Activated CD4-positive, alpha-beta T cell treated with anti-CD3 and anti-CD28 coated beads for 36 hours (primary cell): ENCODE measurements at regions not wholly inside any gene's neighbourhood (a gene's known extent, or its start where the extent isn't known, plus 50 kb on each side); places are given as distances from the start of the nearest gene placed in this dataset. TPM values are rescaled to one million over a fixed set of nuclear protein-coding genes. Genes with fewer than 3 reads are reported as not detected.

Experiments
- ATAC-seq: fragments of 200-7000 bp; cut with Tn5 transposase; one replicate; pipeline ENCODE4 v1.10.0; 2021; ENCODE audit warnings: mild to moderate bottlenecking, moderate library complexity
- CTCF ChIA-PET: fragments of 350-600 bp; sonication (Branson Sonifier 250); formaldehyde crosslinking; loops from one replicate; lab custom pipeline; 2021; ENCODE audit warnings: antibody characterized with exemption; lab: Charles Lee
- POLR2A ChIA-PET: fragments of 350-600 bp; sonication (Branson Sonifier 250); formaldehyde crosslinking; loops from one replicate; lab custom pipeline; 2021; ENCODE audit warnings: antibody characterized with exemption, inconsistent platforms; lab: Charles Lee
- DNase-seq: peaks from one replicate; pipeline ENCODE4 v3.0.0-alpha.2; 2020
- H3K27ac Mint-ChIP-seq: one replicate; pipeline ENCODE4 v1.8.0; 2021; ENCODE audit warnings: mixed read lengths
- H3K27me3 Mint-ChIP-seq: one replicate; pipeline ENCODE4 v1.8.0; 2021; ENCODE audit warnings: mixed read lengths
- H3K36me3 Mint-ChIP-seq: one replicate; pipeline ENCODE4 v1.8.0; 2021; ENCODE audit warnings: low read depth, mixed read lengths
- H3K4me1 Mint-ChIP-seq: one replicate; pipeline ENCODE4 v1.8.0; 2021; ENCODE audit warnings: mixed read lengths
- H3K4me3 Mint-ChIP-seq: one replicate; pipeline ENCODE4 v1.8.0; 2021; ENCODE audit warnings: mild to moderate bottlenecking, moderate library complexity, mixed read lengths
- H3K9me3 Mint-ChIP-seq: one replicate; pipeline ENCODE4 v1.8.0; 2021; ENCODE audit warnings: low read depth, mixed read lengths
- intact Hi-C, 2 experiments: fragments of 100-400 bp; cut with DNase I in 1 of 2; cut with micrococcal nuclease in 1 of 2; formaldehyde crosslinking; loops; one replicate each; pipeline versions ENCODE4 v1.14.2 to v1.15.1; 2022 to 2024; cut with DNase I, micrococcal nuclease
- microRNA-seq: library from miRNA; unstranded; fragments of <30 nt; microRNA quantifications from one replicate; pipeline ENCODE4 v1.2.0, GENCODE V29; 2021; ENCODE audit warnings: borderline replicate concordance

DNA sequence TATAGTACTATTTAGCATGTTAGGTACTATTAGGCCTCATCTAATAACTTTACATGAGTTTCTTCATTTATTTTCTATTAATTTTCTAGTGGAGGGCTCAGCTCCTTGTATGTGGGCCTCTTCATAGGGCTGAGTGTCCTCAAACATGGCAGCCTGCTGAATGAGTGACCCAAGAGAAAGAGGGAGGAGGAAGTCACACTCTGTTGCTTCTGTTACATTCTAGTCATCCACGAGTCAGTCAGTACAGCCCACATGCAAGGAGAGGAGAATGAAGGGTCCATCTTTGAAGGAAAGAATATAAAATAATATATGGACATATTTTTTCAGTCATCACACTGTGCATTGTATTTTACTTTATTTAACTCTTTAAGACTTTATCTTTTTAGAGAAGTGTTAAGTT, 66.6 kb upstream of the NR3C1 start:
- no peak for ATAC-seq
- CTCF ChIA-PET: interaction anchor here (1.2 kb wide), 1 partner anchor 66 kb away, joined by 3 read pairs; no protein-coding TSS in a partner anchor
- no peaks in the 10 kb centered on the region for H3K9me3 Mint-ChIP-seq
- POLR2A ChIA-PET: no interaction called here
- no peak for DNase-seq
- H3K4me1 Mint-ChIP-seq: no peaks in the 10 kb centered on the region
- no peaks in the 10 kb centered on the region for H3K36me3 Mint-ChIP-seq
- no peak overlapping the region for H3K4me3 Mint-ChIP-seq
- H3K27me3 Mint-ChIP-seq: no peaks in the 10 kb centered on the region
- intact Hi-C loops: no loop called here
- no peak overlapping the region for H3K27ac Mint-ChIP-seq

DNA sequence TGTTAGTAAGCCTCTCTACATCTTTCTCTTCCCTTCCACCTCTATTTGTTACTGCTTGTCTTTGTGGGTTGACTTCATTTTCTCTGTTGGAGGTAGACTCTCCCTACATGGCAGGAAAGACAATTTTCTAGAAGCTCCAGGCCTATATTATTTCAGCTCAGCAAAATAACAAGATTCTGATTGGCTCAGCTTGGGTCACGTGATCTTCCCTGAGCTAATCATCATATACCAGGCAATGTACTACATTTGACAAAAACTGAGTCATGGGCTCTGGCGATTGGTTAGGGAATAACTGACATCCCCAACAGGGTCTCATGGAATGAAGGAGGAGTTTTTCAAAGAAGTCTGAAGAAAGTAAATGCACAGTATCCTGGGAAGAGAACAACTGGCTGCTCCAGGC, 65.6 kb upstream of the NR3C1 start:
- DNase-seq (no peak), ATAC-seq (no peak)
- no peaks in the 10 kb centered on the region for H3K27me3 Mint-ChIP-seq
- no peaks in the 10 kb centered on the region for H3K36me3 Mint-ChIP-seq
- ChIA-PET CTCF (interaction anchor here (1.2 kb wide), 1 partner anchor 65 kb away, joined by 3 read pairs; no protein-coding TSS in a partner anchor), POLR2A (no interaction called here)
- no peaks in the 10 kb centered on the region for H3K4me1 Mint-ChIP-seq
- H3K9me3 Mint-ChIP-seq: no peaks in the 10 kb centered on the region
- H3K4me3 Mint-ChIP-seq: no peak overlapping the region
- no peak overlapping the region for H3K27ac Mint-ChIP-seq
- intact Hi-C loops: no loop called here

DNA sequence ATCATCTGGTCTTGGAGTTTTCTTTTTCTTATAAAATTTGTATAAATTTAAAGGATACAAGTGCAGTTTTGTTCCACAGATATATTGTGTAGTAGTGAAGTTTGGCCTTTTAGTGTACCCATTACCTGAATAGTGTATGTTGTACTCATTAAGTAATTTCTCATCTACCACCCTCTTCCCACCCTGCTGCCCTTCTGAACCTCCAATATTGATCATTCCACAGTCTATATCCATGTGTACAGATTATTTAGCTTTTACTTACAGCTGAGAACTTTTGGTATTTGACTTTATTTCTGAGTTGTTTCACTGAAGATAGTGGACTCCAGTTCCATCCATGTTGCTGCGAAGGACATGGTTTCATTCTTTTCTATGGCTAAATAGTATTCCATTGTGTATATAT, 63.1 kb upstream of the NR3C1 start:
- intact Hi-C loops: no loop called here
- no peaks in the 10 kb centered on the region for H3K27me3 Mint-ChIP-seq
- no peak overlapping the region for H3K4me3 Mint-ChIP-seq
- CTCF ChIA-PET: no interaction called here
- no peak overlapping the region for H3K27ac Mint-ChIP-seq
- H3K9me3 Mint-ChIP-seq: no peaks in the 10 kb centered on the region
- POLR2A ChIA-PET: no interaction called here
- ATAC-seq (no peak), DNase-seq (no peak)
- H3K36me3 Mint-ChIP-seq: no peaks in the 10 kb centered on the region
- no peaks in the 10 kb centered on the region for H3K4me1 Mint-ChIP-seq

DNA sequence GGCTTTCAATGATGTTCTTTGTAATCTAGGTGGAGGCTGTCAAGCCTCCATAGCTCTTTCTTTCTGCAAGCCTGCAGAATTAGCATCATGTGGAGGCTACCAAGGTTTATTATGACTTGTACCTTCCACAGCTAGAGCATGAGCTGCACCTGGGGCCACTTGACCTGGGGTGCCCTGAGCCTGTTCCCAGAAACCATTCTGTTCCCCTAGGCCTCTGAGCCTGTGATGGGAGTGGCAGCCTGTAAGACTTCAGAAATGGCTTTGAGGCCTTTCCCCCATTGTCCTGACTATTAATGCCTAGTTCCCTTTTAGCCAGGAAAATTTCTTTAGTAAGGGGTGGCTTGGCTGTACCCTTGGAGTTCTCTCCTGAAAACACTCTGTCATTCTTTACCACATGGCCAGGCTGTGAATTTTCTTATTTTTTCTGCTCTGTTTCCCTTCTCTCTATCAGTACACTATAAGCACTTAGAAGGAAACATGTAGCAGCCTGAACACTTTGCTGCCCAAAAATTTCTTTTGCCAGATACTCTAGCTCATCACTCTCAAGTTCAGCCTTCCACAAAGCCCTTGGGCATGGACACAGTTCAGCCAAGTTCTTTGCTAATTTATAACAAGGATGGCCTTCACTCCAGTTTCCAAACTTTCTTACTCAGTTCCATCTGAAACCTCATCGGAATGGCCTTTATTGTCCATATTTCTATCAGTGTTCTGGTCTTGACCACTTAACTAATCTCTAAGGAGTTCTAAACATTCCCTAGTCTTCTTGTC, 61.4 kb upstream of the NR3C1 start:
- no peaks in the 10 kb centered on the region for H3K9me3 Mint-ChIP-seq
- H3K4me3 Mint-ChIP-seq: no peak overlapping the region
- H3K36me3 Mint-ChIP-seq: no peaks in the 10 kb centered on the region
- intact Hi-C loops: no loop called here
- ATAC-seq (no peak), DNase-seq (no peak)
- ChIA-PET POLR2A (interaction anchor here (0.6 kb wide), 2 partner anchors 171 to 239 kb away, joined by 3 to 8 read pairs; no protein-coding TSS in a partner anchor), CTCF (interaction anchor here (0.7 kb wide), 1 partner anchor 160 kb away, joined by 3 read pairs; no protein-coding TSS in a partner anchor)
- H3K4me1 Mint-ChIP-seq: no peaks in the 10 kb centered on the region
- no peaks in the 10 kb centered on the region for H3K27me3 Mint-ChIP-seq
- H3K27ac Mint-ChIP-seq: no peak overlapping the region

DNA sequence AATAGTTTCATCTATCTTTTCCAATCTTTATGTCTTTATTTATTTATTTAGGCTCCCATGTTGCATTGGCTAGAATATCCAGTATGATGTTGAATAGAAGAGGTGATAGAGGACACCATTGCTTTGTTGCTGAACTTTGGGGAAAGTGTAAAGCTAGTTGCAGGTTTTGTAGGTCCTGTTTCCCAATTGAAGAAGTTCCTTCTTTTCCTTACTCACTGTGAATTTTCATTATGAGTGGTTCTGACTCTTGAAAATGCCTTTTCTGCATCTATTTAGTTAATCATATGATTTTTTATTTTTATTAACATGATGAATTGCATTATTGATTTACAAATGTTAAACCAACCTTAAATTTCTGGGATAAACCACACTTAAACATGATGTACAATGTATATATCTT, 58.9 kb upstream of the NR3C1 start:
- ChIA-PET POLR2A (no interaction called here), CTCF (interaction anchor here (0.9 kb wide), 1 partner anchor 28 kb away, joined by 3 read pairs; no protein-coding TSS in a partner anchor)
- Mint-ChIP-seq H3K27ac (no peak overlapping the region), H3K36me3 (no peaks in the 10 kb centered on the region), H3K9me3 (no peaks in the 10 kb centered on the region), H3K4me3 (no peak overlapping the region), H3K4me1 (no peaks in the 10 kb centered on the region), H3K27me3 (no peaks in the 10 kb centered on the region)
- ATAC-seq (no peak), DNase-seq (no peak)
- intact Hi-C loops: no loop called here

DNA sequence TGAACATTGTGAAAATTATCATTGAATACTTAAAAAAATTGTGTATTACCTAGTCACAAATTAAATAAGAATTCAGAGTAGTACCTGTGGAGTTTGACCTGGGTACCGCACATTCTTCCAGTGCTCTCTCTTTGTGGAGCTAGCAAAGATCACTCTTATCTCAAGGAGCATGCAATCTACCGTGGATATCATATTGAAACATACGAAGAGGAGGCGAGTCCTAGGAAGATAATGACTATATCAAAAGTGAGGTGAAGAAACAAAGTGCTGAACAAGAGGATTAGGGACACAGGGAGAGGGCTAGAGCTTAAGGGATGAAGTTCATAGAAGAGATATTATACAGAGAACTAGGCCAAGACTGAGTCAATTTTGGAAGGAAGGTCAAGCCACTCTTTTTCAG, 55.9 kb upstream of the NR3C1 start:
- no peaks in the 10 kb centered on the region for H3K27me3 Mint-ChIP-seq
- no peaks in the 10 kb centered on the region for H3K36me3 Mint-ChIP-seq
- no peak for DNase-seq
- no peak for ATAC-seq
- H3K27ac Mint-ChIP-seq: no peak overlapping the region
- H3K4me1 Mint-ChIP-seq: no peaks in the 10 kb centered on the region
- H3K9me3 Mint-ChIP-seq: no peaks in the 10 kb centered on the region
- ChIA-PET CTCF (interaction anchor here (1.2 kb wide), 1 partner anchor 457 kb away, joined by 3 read pairs; no protein-coding TSS in a partner anchor), POLR2A (no interaction called here)
- H3K4me3 Mint-ChIP-seq: no peak overlapping the region
- intact Hi-C loops: no loop called here

DNA sequence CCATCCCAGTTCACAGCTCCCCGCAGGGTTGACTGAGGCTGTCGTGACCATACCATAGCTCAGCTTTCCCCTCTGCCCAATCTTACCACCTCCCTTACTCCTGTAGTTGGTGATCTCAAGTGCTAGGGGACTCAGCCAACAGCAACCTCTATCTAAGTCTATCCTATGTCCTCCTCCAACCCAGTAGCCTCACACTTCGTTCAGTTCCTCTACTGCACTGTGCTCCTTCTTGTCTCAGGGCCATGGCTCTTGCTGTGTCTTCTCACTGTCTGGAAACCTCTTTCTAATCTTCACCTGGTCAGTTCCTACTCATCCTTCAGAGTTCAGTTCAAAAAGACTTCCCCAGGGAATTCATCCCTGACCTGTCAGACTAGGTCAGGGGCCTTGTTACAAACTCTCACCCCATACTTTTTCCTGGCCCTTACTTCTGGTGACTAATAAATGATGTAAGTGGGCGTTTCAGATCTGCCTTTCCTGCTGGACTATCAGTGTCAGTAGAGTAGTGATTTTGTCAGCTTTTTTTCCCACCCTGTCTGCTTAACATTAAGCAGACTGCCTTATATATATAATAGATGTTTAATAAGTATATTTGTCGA, 53.6 kb upstream of the NR3C1 start:
- ChIA-PET CTCF (no interaction called here), POLR2A (no interaction called here)
- Mint-ChIP-seq H3K27me3 (no peaks in the 10 kb centered on the region), H3K9me3 (no peaks in the 10 kb centered on the region), H3K27ac (no peak overlapping the region), H3K4me3 (no peak overlapping the region), H3K4me1 (no peaks in the 10 kb centered on the region), H3K36me3 (no peaks in the 10 kb centered on the region)
- intact Hi-C loops: no loop called here
- DNase-seq (no peak), ATAC-seq (no peak)

DNA sequence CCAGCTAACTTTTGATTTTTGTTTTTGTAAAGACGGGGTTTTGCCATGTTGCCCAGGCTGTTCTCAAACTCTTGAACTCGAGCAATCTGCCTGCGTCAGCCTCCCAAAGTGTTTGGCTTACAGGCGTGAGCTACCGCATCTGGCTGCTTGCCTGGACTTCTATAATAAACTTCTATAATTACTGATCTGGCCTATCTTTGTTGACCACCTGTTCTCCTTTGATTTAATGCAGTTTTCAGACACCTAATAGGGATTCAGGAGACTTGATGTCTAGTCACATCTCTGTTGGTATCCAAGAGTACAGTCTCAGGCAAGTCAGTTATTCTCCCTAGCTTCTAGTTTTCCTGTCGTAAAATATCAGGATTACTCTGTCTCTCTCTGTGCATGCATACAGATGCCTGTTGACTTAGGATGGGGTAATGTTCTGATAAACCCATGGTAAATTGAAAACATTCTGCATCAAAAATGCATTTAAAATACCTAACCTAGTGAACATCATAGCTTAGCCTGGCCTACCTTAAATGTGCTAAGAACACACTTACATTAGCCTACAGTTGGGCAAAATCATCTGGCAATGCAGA, 51.5 kb upstream of the NR3C1 start:
- no peak overlapping the region for H3K27ac Mint-ChIP-seq
- H3K4me1 Mint-ChIP-seq: no peaks in the 10 kb centered on the region
- DNase-seq (no peak), ATAC-seq (no peak)
- intact Hi-C loops: no loop called here
- H3K9me3 Mint-ChIP-seq: no peaks in the 10 kb centered on the region
- POLR2A ChIA-PET: no interaction called here
- H3K27me3 Mint-ChIP-seq: no peaks in the 10 kb centered on the region
- CTCF ChIA-PET: interaction anchor here (1.0 kb wide), 1 partner anchor 510 kb away, joined by 3 read pairs; no protein-coding TSS in a partner anchor
- no peak overlapping the region for H3K4me3 Mint-ChIP-seq
- no peaks in the 10 kb centered on the region for H3K36me3 Mint-ChIP-seq

DNA sequence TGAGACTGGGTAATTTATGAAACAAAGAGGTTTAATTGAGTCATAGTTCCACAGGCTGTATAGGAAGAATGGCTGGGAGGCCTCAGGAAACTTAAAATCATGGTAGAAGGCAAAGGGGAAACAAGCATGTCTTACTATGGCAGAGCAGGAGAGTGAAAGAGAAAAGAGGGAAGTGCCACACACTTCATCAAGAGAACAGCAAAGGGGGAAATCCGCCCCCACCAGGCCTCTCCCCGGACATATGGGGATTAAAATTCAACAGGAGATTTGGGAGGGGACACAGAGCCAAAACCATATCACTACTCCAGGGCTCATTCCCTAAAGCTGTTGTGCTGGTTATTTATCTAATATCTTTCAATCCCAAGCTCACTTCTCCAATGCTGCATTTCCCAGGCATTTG, 50.2 kb upstream of the NR3C1 start:
- ATAC-seq: no peak
- CTCF ChIA-PET: interaction anchor here (0.6 kb wide), 1 partner anchor 19 kb away, joined by 3 read pairs; no protein-coding TSS in a partner anchor
- H3K4me1 Mint-ChIP-seq: peaks cover under 1% of the 10 kb centered on the region
- H3K9me3 Mint-ChIP-seq: no peaks in the 10 kb centered on the region
- H3K27me3 Mint-ChIP-seq: no peaks in the 10 kb centered on the region
- DNase-seq: no peak
- POLR2A ChIA-PET: no interaction called here
- H3K36me3 Mint-ChIP-seq: no peaks in the 10 kb centered on the region
- H3K27ac Mint-ChIP-seq: no peak overlapping the region
- intact Hi-C loops: no loop called here
- no peak overlapping the region for H3K4me3 Mint-ChIP-seq

Small RNAs in the stretch of these regions (microRNA-seq; reads per million reads assigned to microRNA genes)
- not detected for gene MIR5197
